OCI-LY3 (cell line): ENCODE measurements at regions not wholly inside any gene's neighbourhood (a gene's known extent, or its start where the extent isn't known, plus 50 kb on each side); places are given as distances from the start of the nearest gene placed in this dataset.
A peak's percentile ranks its signal among the peaks of the same experiment; 100 is the strongest.

Source experiments
- H2AFZ ChIP-seq: fragments of 200-600, 300-600 bp; shearing (Covaris generic); 2 replicates; pipeline ENCODE4 v1.6.0; 2014; ENCODE audit warnings: antibody characterized with exemption, low read depth, low read length
- H3K27ac ChIP-seq: fragments of 200-600, 300-600 bp; sonication (generic); 2 replicates; pipeline ENCODE4 v1.5.1; 2014; ENCODE audit warnings: mild to moderate bottlenecking, low read length, moderate library complexity, mixed read lengths
- H3K27me3 ChIP-seq: fragments of 200-600, 300-600 bp; sonication (generic); 2 replicates; pipeline ENCODE4 v1.6.1; 2014; ENCODE audit warnings: low read depth, low read length, mixed read lengths
- H3K36me3 ChIP-seq: fragments of 200-600, 300-600 bp; sonication (generic); replicated peaks from 2 replicates; pipeline ENCODE3; 2014; ENCODE audit warnings: low read depth, low read length, mixed read lengths
- H3K4me1 ChIP-seq: fragments of 300-600, 200-600 bp; sonication (generic); 2 replicates; pipeline ENCODE4 v1.6.1; 2014; ENCODE audit warnings: low read length, mixed read lengths
- H3K4me2 ChIP-seq: fragments of 200-600, 300-600 bp; sonication (generic); 2 replicates; pipeline ENCODE4 v1.6.1; 2014; ENCODE audit warnings: low read length, mixed read lengths
- H3K4me3 ChIP-seq: fragments of 300-600, 200-600 bp; sonication (generic); 2 replicates; pipeline ENCODE4 v1.5.1; 2014; ENCODE audit warnings: antibody characterized with exemption, mild to moderate bottlenecking, low read length, moderate library complexity
- H3K79me2 ChIP-seq: fragments of 300-600, 200-600 bp; shearing (Covaris generic); 2 replicates; pipeline ENCODE4 v1.6.1; 2014; ENCODE audit warnings: mild to moderate bottlenecking, low read length, mixed read lengths
- H3K9ac ChIP-seq: fragments of 300-600, 200-600 bp; shearing (Covaris generic); 2 replicates; pipeline ENCODE4 v1.6.0; 2014; ENCODE audit warnings: mild to moderate bottlenecking, low read length, moderate library complexity
- H3K9me3 ChIP-seq: fragments of 200-600, 300-600 bp; shearing (Covaris generic); 2 replicates; pipeline ENCODE4 v1.6.1; 2014; ENCODE audit warnings: low read length, mixed read lengths; ENCODE audit not compliant: insufficient read depth
- H4K20me1 ChIP-seq: fragments of 200-600, 300-600 bp; sonication (generic); 2 replicates; pipeline ENCODE4 v1.6.1; 2016; ENCODE audit warnings: low read length, mixed read lengths; ENCODE audit not compliant: insufficient read depth
- EZH2phosphoT487 ChIP-seq: fragments of 200-600 bp; shearing (Covaris generic); IDR thresholded peaks from 2 replicates; pipeline ENCODE4 v1.6.1; 2018; ENCODE audit warnings: antibody characterized with exemption, mixed run types, low read depth
- TF ChIP-seq, protein P1 (sequence below): fragments of 200-600, 300-600 bp; sonication (generic); IDR thresholded peaks from 2 replicates; pipeline ENCODE4 v1.5.1; 2014; ENCODE audit warnings: antibody characterized with exemption, low read length, low read depth

DNA sequence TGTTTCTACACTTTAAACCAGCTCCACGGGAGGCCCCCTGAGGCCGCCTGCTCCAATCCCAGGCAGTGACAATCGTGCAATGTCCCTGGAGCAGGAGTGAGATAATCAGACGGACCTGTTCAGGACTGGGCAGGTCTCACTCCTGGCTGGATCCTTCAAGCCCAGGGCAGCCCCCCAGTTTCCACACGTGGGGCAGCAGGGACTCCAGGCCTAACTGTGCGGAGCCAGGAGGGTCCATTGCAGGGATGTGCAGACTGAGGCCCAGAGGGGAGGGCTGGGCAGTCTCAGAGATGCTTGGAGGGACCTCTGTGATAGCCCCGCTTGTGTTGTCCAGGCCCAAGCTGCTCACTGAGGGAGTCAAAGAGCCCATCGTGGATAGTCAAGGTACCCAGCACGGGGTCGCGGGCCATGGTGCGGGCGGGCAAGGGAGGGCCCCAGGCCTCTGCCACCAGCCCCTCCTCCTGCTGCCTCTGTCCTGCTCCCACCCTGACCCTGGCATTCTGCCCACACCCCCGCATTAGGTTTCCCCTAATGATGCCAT lies 110.5 kb upstream of the KCTD7 start:
- Histone ChIP-seq H3K27me3 (no peaks in the 10 kb centered on the region), H3K9me3 (no peaks in the 10 kb centered on the region), H3K36me3 (no peaks in the 10 kb centered on the region), H3K4me3 (no peak overlapping the region), H4K20me1 (no peaks in the 10 kb centered on the region), H2AFZ (no peak overlapping the region), H3K9ac (no peak overlapping the region), H3K4me2 (no peak overlapping the region), H3K4me1 (no peaks in the 10 kb centered on the region), H3K79me2 (no peaks in the 10 kb centered on the region), H3K27ac (no peak overlapping the region)
- no peak for TF ChIP-seq EZH2phosphoT487
- TF ChIP-seq, protein P1, sequence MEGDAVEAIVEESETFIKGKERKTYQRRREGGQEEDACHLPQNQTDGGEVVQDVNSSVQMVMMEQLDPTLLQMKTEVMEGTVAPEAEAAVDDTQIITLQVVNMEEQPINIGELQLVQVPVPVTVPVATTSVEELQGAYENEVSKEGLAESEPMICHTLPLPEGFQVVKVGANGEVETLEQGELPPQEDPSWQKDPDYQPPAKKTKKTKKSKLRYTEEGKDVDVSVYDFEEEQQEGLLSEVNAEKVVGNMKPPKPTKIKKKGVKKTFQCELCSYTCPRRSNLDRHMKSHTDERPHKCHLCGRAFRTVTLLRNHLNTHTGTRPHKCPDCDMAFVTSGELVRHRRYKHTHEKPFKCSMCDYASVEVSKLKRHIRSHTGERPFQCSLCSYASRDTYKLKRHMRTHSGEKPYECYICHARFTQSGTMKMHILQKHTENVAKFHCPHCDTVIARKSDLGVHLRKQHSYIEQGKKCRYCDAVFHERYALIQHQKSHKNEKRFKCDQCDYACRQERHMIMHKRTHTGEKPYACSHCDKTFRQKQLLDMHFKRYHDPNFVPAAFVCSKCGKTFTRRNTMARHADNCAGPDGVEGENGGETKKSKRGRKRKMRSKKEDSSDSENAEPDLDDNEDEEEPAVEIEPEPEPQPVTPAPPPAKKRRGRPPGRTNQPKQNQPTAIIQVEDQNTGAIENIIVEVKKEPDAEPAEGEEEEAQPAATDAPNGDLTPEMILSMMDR = no peak

DNA sequence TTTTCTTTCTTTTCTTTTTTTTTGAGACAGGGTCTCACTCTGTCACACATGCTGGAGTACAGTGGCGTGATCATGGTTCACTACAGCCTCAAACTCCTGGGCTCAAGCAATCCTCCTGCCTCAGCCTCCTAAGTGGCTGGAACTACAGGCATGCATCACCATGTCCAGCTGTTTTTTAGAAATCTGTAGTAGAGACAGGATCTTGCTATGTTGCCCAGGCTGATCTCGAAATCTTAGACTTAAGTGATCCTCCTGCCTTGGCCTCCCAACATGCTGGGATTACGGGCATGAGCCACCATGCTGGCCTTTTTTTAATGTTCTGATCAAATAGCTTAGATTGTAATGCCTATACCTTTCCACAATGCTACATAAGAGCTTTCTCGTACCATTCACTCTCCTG lies 107.0 kb upstream of the KCTD7 start:
- no peak overlapping the region for H3K27ac ChIP-seq
- no peak overlapping the region for H3K4me2 ChIP-seq
- no peaks in the 10 kb centered on the region for H3K4me1 ChIP-seq
- TF ChIP-seq, protein P1 = no peak
- H3K9me3 ChIP-seq = no peaks in the 10 kb centered on the region
- no peak overlapping the region for H3K4me3 ChIP-seq
- no peaks in the 10 kb centered on the region for H3K79me2 ChIP-seq
- no peak overlapping the region for H3K9ac ChIP-seq
- no peaks in the 10 kb centered on the region for H3K36me3 ChIP-seq
- no peak overlapping the region for H2AFZ ChIP-seq
- H3K27me3 ChIP-seq = no peaks in the 10 kb centered on the region
- no peaks in the 10 kb centered on the region for H4K20me1 ChIP-seq

DNA sequence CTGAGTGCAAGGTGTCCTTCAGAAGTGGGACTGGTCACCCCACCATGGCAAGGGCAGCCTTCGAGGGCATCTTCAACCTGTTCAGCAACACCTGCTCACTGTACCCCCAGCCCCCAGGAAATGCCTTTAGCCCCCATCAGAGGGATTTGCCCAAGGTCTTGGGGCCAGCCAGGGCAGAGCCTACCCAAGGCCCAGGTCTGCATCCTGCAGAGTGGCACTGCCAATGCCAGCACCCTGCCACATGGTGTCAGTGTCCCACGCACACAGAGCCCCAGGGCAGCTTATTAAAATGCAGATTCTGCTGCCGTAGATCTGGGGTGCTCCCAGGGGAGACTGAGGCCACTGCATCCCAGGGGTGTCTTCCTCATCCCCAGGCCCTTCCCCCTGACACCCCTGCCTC lies 106.2 kb upstream of the KCTD7 start:
- TF ChIP-seq, protein P1 = peak; percentile 52
- TF ChIP-seq EZH2phosphoT487 = no peak
- no peaks in the 10 kb centered on the region for H3K36me3 ChIP-seq
- H3K4me3 ChIP-seq = no peak overlapping the region
- H3K4me2 ChIP-seq = no peak overlapping the region
- H3K79me2 ChIP-seq = no peaks in the 10 kb centered on the region
- no peak overlapping the region for H3K9ac ChIP-seq
- no peaks in the 10 kb centered on the region for H3K9me3 ChIP-seq
- no peaks in the 10 kb centered on the region for H3K27me3 ChIP-seq
- no peak overlapping the region for H2AFZ ChIP-seq
- H3K27ac ChIP-seq = no peak overlapping the region
- H3K4me1 ChIP-seq = no peaks in the 10 kb centered on the region
- no peaks in the 10 kb centered on the region for H4K20me1 ChIP-seq

DNA sequence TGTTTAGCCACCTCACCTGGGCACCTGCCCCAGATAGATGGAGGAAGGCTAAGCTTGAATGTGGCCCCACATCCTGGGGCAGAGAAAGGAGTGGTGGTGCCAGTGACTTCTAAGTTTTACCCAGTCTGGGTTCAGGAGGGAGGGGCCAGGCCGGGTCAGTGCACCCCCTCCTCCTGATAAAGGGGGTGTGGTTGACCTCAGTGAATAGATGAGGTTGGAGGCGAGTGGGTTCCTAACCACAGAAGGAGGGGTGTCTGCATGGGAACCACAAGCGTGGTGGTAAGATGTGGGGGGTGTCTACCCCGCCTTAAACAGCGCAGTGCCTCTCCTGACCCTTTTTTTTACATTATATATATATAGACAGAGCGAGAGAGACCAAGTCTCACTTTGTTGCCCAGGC lies 105.3 kb upstream of the KCTD7 start:
- Histone ChIP-seq H3K9ac (no peak overlapping the region), H3K36me3 (no peaks in the 10 kb centered on the region), H3K27ac (no peak overlapping the region), H2AFZ (no peak overlapping the region), H3K4me2 (no peak overlapping the region), H4K20me1 (no peaks in the 10 kb centered on the region), H3K79me2 (no peaks in the 10 kb centered on the region), H3K9me3 (no peaks in the 10 kb centered on the region), H3K4me3 (no peak overlapping the region), H3K4me1 (no peaks in the 10 kb centered on the region), H3K27me3 (no peaks in the 10 kb centered on the region)
- TF ChIP-seq, protein P1 = no peak
- TF ChIP-seq EZH2phosphoT487 = no peak
